A549 (cell line): ENCODE measurements at regions not wholly inside any gene's neighbourhood (a gene's known extent, or its start where the extent isn't known, plus 50 kb on each side); places are given as distances from the start of the nearest gene placed in this dataset.

Experiments
- ATAC-seq, 2 experiments: fragments of 200-7000 bp in 1 of 2; fragments of >200 bp in 1 of 2; cut with Nextera tagmentation in 1 of 2; cut with Tn5 transposase in 1 of 2; 3 replicates each; pipeline versions ENCODE4 v1.8.0 to v1.9.1; 2018 to 2020; ENCODE audit warnings: mild to moderate bottlenecking in 1 of 2, moderate library complexity in 1 of 2
- CTCF ChIA-PET: fragments of 300-600 bp; sonication (Branson Sonifier 250); formaldehyde crosslinking; extraction: SDS; loops from one replicate; lab custom pipeline; 2021; ENCODE audit warnings: antibody characterized with exemption, inconsistent platforms; lab: Yijun Ruan, JAX
- POLR2A ChIA-PET: fragments of 350-600 bp; formaldehyde crosslinking; extraction: SDS; loops from one replicate; lab custom pipeline; 2021; ENCODE audit warnings: antibody characterized with exemption, inconsistent platforms; lab: Yijun Ruan, JAX
- DNase-seq, 2 experiments: peaks; one replicate each; pipeline versions ENCODE4 v3.0.0 to v3.0.0-alpha.2; 2011 to 2016; ENCODE audit warnings: low read depth in 1 of 2, low spot score in 1 of 2
- FAIRE-seq: peaks from 2 replicates; lab custom pipeline; 2011; peaks lifted over from hg19 to GRCh38; lab: Jason Lieb, UNC
- H3K27ac ChIP-seq, 2 experiments: fragments of >200 bp; sonication (Bioruptor Twin); formaldehyde crosslinking; 3 replicates each; pipeline ENCODE4 v1.5.1; 2016 to 2017
- H3K4me1 ChIP-seq: fragments of >200 bp; sonication (Bioruptor Twin); formaldehyde crosslinking; 3 replicates; pipeline ENCODE4 v1.6.1; 2016
- H3K4me2 ChIP-seq: fragments of >200 bp; sonication (Bioruptor Twin); formaldehyde crosslinking; 3 replicates; pipeline ENCODE4 v1.6.1; 2016
- H3K4me3 ChIP-seq: fragments of >200 bp; sonication (Bioruptor Twin); formaldehyde crosslinking; 3 replicates; pipeline ENCODE4 v1.5.1; 2016
- H3K9me3 ChIP-seq: fragments of >200 bp; sonication (Bioruptor Twin); formaldehyde crosslinking; 3 replicates; pipeline ENCODE4 v1.6.1; 2016
- BCL3 ChIP-seq: fragments of >200 bp; sonication (Bioruptor Twin); formaldehyde crosslinking; IDR thresholded peaks from 3 replicates; pipeline ENCODE4 v1.6.1; 2016
- CEBPB ChIP-seq, 2 experiments: fragments of >200 bp in 1 of 2; sonication (Bioruptor Twin) in 1 of 2; formaldehyde crosslinking in 1 of 2; IDR thresholded peaks; 2 replicates each; pipeline ENCODE4 v1.6.1; 2012 to 2016
- CHD2 ChIP-seq: fragments of 150-350 bp; IDR thresholded peaks from 2 replicates; pipeline ENCODE4 v1.6.1; 2014; ENCODE audit warnings: low read length; ENCODE audit not compliant: partially characterized antibody
- EP300 ChIP-seq, 2 experiments: fragments of >200 bp; sonication (Bioruptor Twin); formaldehyde crosslinking; IDR thresholded peaks; 2 replicates in 1 of 2; 3 replicates in 1 of 2; pipeline ENCODE4 v1.6.1; 2016 to 2017
- ESRRA ChIP-seq: fragments of 150-350 bp; IDR thresholded peaks from 2 replicates; pipeline ENCODE4 v1.6.1; 2014; ENCODE audit warnings: mild to moderate bottlenecking, low read length, borderline replicate concordance
- FOSB ChIP-seq: fragments of 250-450 bp; sonication (Bioruptor Pico); IDR thresholded peaks from 2 replicates; pipeline ENCODE4 v1.5.0; 2020; ENCODE audit warnings: mild to moderate bottlenecking, moderate library complexity
- FOXS1 ChIP-seq: fragments of 250-450 bp; sonication (Bioruptor Pico); IDR thresholded peaks from 2 replicates; pipeline ENCODE4 v1.5.0; 2020; ENCODE audit warnings: mild to moderate bottlenecking, moderate library complexity
- HDAC2 ChIP-seq: fragments of 200-600 bp; sonication (generic); IDR thresholded peaks from 2 replicates; pipeline ENCODE4 v1.6.1; 2016
- HES2 ChIP-seq: fragments of >200 bp; sonication (Bioruptor Twin); formaldehyde crosslinking; IDR thresholded peaks from 2 replicates; pipeline ENCODE4 v1.6.1; 2016
- HOXA7 ChIP-seq: fragments of 250-450 bp; sonication (Bioruptor Pico); IDR thresholded peaks from 2 replicates; pipeline ENCODE4 v1.5.0; 2020; ENCODE audit warnings: mild to moderate bottlenecking, moderate library complexity
- HOXB13 ChIP-seq: fragments of 250-450 bp; sonication (Bioruptor Pico); IDR thresholded peaks from 2 replicates; pipeline ENCODE4 v1.5.0; 2020; ENCODE audit warnings: low read depth, mild to moderate bottlenecking, moderate library complexity
- JUNB ChIP-seq: fragments of >200 bp; sonication (Bioruptor Twin); formaldehyde crosslinking; IDR thresholded peaks from 2 replicates; pipeline ENCODE4 v1.6.1; 2016
- MAFK ChIP-seq: fragments of 450-650 bp; IDR thresholded peaks from 2 replicates; pipeline ENCODE4 v1.6.1; 2014; ENCODE audit not compliant: partially characterized antibody
- MAX ChIP-seq: IDR thresholded peaks from 2 replicates; pipeline ENCODE4 v1.6.1; 2012
- MAZ ChIP-seq: fragments of 150-350 bp; IDR thresholded peaks from 2 replicates; pipeline ENCODE4 v1.6.1; 2014; ENCODE audit warnings: antibody characterized with exemption, low read depth, low read length, borderline replicate concordance
- NFE2L2 ChIP-seq: fragments of 150-350 bp; conservative IDR thresholded peaks from 2 replicates; pipeline ENCODE4 v1.6.1; 2014; ENCODE audit warnings: low read length
- NPAS2 ChIP-seq: fragments of 250-450 bp; sonication (Bioruptor Pico); IDR thresholded peaks from 2 replicates; pipeline ENCODE4 v1.8.0; 2022; ENCODE audit warnings: mild to moderate bottlenecking, moderate library complexity, borderline replicate concordance
- NR3C1 ChIP-seq: fragments of >200 bp; sonication (Bioruptor Twin); formaldehyde crosslinking; IDR thresholded peaks from 3 replicates; pipeline ENCODE4 v1.6.1; 2017
- POLR2AphosphoS2 ChIP-seq: conservative IDR thresholded peaks from 2 replicates; pipeline ENCODE4 v1.6.1; 2012; ENCODE audit warnings: low read length, improper control_type of control experiment, inconsistent platforms
- REST ChIP-seq: fragments of 200-600 bp; sonication (generic); IDR thresholded peaks from 2 replicates; pipeline ENCODE4 v1.6.1; 2016; ENCODE audit warnings: antibody characterized with exemption, mild to moderate bottlenecking, moderate library complexity
- RNF2 ChIP-seq: fragments of 200-600 bp; sonication (generic); IDR thresholded peaks from 2 replicates; pipeline ENCODE4 v1.6.1; 2016; ENCODE audit warnings: low read depth, mild to moderate bottlenecking, antibody characterized with exemption, moderate library complexity, borderline replicate concordance
- SMC3 ChIP-seq: fragments of >200 bp; sonication (Bioruptor Twin); formaldehyde crosslinking; IDR thresholded peaks from 3 replicates; pipeline ENCODE4 v1.6.1; 2018; ENCODE audit warnings: inconsistent platforms
- TP53 ChIP-seq: fragments of 250-450 bp; sonication (Bioruptor Pico); IDR thresholded peaks from 2 replicates; pipeline ENCODE4 v1.5.0; 2021; ENCODE audit warnings: mild to moderate bottlenecking, moderate library complexity
- USF2 ChIP-seq: fragments of 450-650 bp; IDR thresholded peaks from 2 replicates; pipeline ENCODE4 v1.6.1; 2014; ENCODE audit warnings: antibody characterized with exemption
- ZC3H11A ChIP-seq: fragments of 450-650 bp; IDR thresholded peaks from 2 replicates; pipeline ENCODE4 v1.6.1; 2014; ENCODE audit warnings: antibody characterized with exemption, mild to moderate bottlenecking
- WGBS: methylation state at CpG from one replicate; pipeline ENCODE4 v1.1.6; 2017; ENCODE audit errors: missing lambda C conversion rate; 5-methylcytosine and 5-hydroxymethylcytosine counted together

- no peak overlapping the region for H3K4me2 ChIP-seq
- ATAC-seq (no peak), FAIRE-seq (no peak), DNase-seq (no peak)
- TF ChIP-seq HDAC2 (no peak), HOXB13 (CRISPR knock-in tag) (no peak), HOXA7 (no peak), ZC3H11A (no peak), HES2 (no peak), SMC3 (no peak), ESRRA (no peak), POLR2AphosphoS2 (no peak), JUNB (no peak)
- CTCF ChIA-PET: interaction anchor here (0.6 kb wide), 1 partner anchor 871 kb away, joined by 3 read pairs; no protein-coding TSS in a partner anchor
- POLR2A ChIA-PET: no interaction called here
- H3K4me3 ChIP-seq: no peak overlapping the region
- no peaks in the 10 kb centered on the region for H3K9me3 ChIP-seq
- no peaks in the 10 kb centered on the region for H3K4me1 ChIP-seq
- no peak overlapping the region for H3K27ac ChIP-seq
- 16% methylated on average over 3 of the region's 3 CpGs for WGBS
Measured at GRCh38 chr14:87109271-87109670, 883.7 kb downstream of the GALC start.

GRCh38 chr14:87108726-87109125 is 884.3 kb downstream of the GALC start:
- no peak overlapping the region for H3K4me2 ChIP-seq
- no peak overlapping the region for H3K27ac ChIP-seq
- FAIRE-seq: no peak
- CTCF ChIA-PET: interaction anchor here (0.6 to 1.1 kb wide), 2 partner anchors 23 to 872 kb away, joined by 3 read pairs; no protein-coding TSS in a partner anchor
- TF ChIP-seq FOSB (CRISPR knock-in tag) (no peak), BCL3 (no peak), FOXS1 (CRISPR knock-in tag) (no peak), HOXB13 (CRISPR knock-in tag) (no peak), REST (no peak), CEBPB (IDR thresholded peaks at IDR 0.05) (no peak), NFE2L2 (no peak)
- H3K4me3 ChIP-seq: no peak overlapping the region
- no peaks in the 10 kb centered on the region for H3K4me1 ChIP-seq
- ATAC-seq: no peak
- no peak for DNase-seq
- POLR2A ChIA-PET: no interaction called here
- H3K9me3 ChIP-seq: no peaks in the 10 kb centered on the region
- WGBS: 23% methylated on average over 3 of the region's 3 CpGs

GRCh38 chr14:87102811-87103378 is 890.1 kb downstream of the GALC start:
- FAIRE-seq (no peak), ATAC-seq (no peak), DNase-seq (no peak)
- ChIA-PET CTCF (no interaction called here), POLR2A (no interaction called here)
- Histone ChIP-seq H3K9me3 (no peaks in the 10 kb centered on the region), H3K27ac (no peak overlapping the region), H3K4me2 (no peak overlapping the region), H3K4me3 (no peak overlapping the region), H3K4me1 (no peaks in the 10 kb centered on the region)
- 5% methylated on average over 3 of the region's 3 CpGs for WGBS
- TF ChIP-seq MAX: no peak
- TF ChIP-seq CHD2: no peak
- no peak for TF ChIP-seq USF2
- TF ChIP-seq MAFK: no peak
- TF ChIP-seq EP300 (IDR thresholded peaks at IDR 0.05): no peak
- TF ChIP-seq REST: no peak
- no peak for TF ChIP-seq TP53 (CRISPR knock-in tag)
- no peak for TF ChIP-seq RNF2
- TF ChIP-seq MAZ: no peak
- no peak for TF ChIP-seq CEBPB (IDR thresholded peaks at IDR 0.05)
- TF ChIP-seq ESRRA: no peak
- TF ChIP-seq NPAS2: no peak
- TF ChIP-seq NR3C1: no peak
